SU-DHL-6 (cell line): ENCODE measurements at regions not wholly inside any gene's neighbourhood (a gene's known extent, or its start where the extent isn't known, plus 50 kb on each side); places are given as distances from the start of the nearest gene placed in this dataset.

Experiments
- EZH2phosphoT487 ChIP-seq: fragments of 200-600 bp; sonication (generic), shearing (Covaris generic); conservative IDR thresholded peaks from 2 replicates; pipeline ENCODE4 v1.6.1; 2018; ENCODE audit warnings: mild to moderate bottlenecking, antibody characterized with exemption, low read length, moderate library complexity, mixed read lengths
- TF ChIP-seq, protein P1 (sequence below): fragments of 200-600 bp; sonication (generic); IDR thresholded peaks from one replicate; pipeline ENCODE4 v1.5.1; 2017; ENCODE audit warnings: antibody characterized with exemption, mild to moderate bottlenecking, low read length, moderate library complexity; ENCODE audit not compliant: insufficient read depth, poor library complexity, severe bottlenecking

DNA sequence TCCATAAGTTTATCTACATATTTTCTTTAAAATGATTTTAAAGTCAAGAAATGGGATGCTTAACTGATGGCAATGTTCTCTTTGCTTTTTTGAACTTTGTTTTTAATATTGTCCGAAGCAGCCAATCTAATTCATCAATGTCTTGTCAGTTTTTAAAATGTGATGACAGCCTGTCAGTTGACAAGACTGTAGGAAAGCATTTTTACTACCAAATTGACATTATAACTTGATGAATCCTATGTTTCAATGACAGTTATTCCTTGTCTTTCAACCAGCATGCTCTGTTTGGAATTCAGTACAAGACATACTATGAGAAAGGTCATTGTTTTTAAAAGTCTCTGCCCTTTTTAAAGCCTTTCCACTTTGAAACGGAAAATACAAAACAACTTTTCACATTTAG is 1073.2 kb downstream of the TMTC2 start:
- TF ChIP-seq, protein P1, sequence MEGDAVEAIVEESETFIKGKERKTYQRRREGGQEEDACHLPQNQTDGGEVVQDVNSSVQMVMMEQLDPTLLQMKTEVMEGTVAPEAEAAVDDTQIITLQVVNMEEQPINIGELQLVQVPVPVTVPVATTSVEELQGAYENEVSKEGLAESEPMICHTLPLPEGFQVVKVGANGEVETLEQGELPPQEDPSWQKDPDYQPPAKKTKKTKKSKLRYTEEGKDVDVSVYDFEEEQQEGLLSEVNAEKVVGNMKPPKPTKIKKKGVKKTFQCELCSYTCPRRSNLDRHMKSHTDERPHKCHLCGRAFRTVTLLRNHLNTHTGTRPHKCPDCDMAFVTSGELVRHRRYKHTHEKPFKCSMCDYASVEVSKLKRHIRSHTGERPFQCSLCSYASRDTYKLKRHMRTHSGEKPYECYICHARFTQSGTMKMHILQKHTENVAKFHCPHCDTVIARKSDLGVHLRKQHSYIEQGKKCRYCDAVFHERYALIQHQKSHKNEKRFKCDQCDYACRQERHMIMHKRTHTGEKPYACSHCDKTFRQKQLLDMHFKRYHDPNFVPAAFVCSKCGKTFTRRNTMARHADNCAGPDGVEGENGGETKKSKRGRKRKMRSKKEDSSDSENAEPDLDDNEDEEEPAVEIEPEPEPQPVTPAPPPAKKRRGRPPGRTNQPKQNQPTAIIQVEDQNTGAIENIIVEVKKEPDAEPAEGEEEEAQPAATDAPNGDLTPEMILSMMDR, result no peak
- no peak for TF ChIP-seq EZH2phosphoT487
